Body of pancreas (tissue), 4 donors: ENCODE measurements at regions not wholly inside any gene's neighbourhood (a gene's known extent, or its start where the extent isn't known, plus 50 kb on each side); places are given as distances from the start of the nearest gene placed in this dataset.
A peak's percentile ranks its signal among the peaks of the same experiment; 100 is the strongest.

ENCODE experiments used
- ATAC-seq: fragments of 150-250 bp; one replicate; pipeline ENCODE4 v1.9.1; 2016
- DNase-seq, 4 donors: peaks; one replicate each; pipeline ENCODE4 v3.0.0-alpha.2; 2019
- H3K27ac ChIP-seq, 4 donors: fragments of 200-600 bp; sonication (generic); 1 replicate in 3 of 4; 2 replicates in 1 of 4; pipeline versions ENCODE4 v1.5.1 to v1.6.1; 2016 to 2019; ENCODE audit warnings: mild to moderate bottlenecking in 1 of 4, mixed read lengths in 1 of 4, moderate library complexity in 1 of 4
- H3K27me3 ChIP-seq, 2 donors: fragments of 200-600 bp; sonication (generic); one replicate each; pipeline ENCODE4 v1.6.0; 2016; ENCODE audit warnings: mild to moderate bottlenecking in 1 of 2
- H3K36me3 ChIP-seq, 2 donors: fragments of 200-600 bp; sonication (generic); replicated peaks in 1 of 2; 2 replicates each; pipeline ENCODE4 v1.5.1; 2016; ENCODE audit warnings: low read depth in 2 of 2; ENCODE audit not compliant: insufficient read depth in 1 of 2
- H3K4me1 ChIP-seq: fragments of 200-600 bp; sonication (generic); one replicate; pipeline ENCODE4 v1.6.0; 2016
- H3K4me3 ChIP-seq, 2 donors: fragments of 200-600 bp; sonication (generic); 1 replicate in 1 of 2; 2 replicates in 1 of 2; pipeline ENCODE4 v1.5.1; 2016 to 2019
- H3K9me3 ChIP-seq, 3 donors: fragments of 200-600 bp; sonication (generic); 1 replicate in 2 of 3; 2 replicates in 1 of 3; pipeline ENCODE4 v1.5.1; 2016
- POLR2A ChIP-seq, 3 donors: fragments of 450-650 bp; IDR thresholded peaks; one replicate each; pipeline ENCODE4 v1.6.1; 2016; ENCODE audit warnings: antibody characterized with exemption in 3 of 3, mild to moderate bottlenecking in 2 of 3
- WGBS, 2 donors: methylation state at CpG; one replicate each; pipeline ENCODE4 v1.1.5; 2017; 5-methylcytosine and 5-hydroxymethylcytosine counted together
- intact Hi-C: fragments of 100-400 bp; cut with DNase I; formaldehyde crosslinking; loops from one replicate; pipeline ENCODE4 v1.15.1; 2023
- TF ChIP-seq, protein P1 (sequence below), 7 experiments: fragments of 450-650 bp in 4 of 7; fragments of 200-600 bp in 3 of 7; sonication (generic) in 3 of 7; IDR thresholded peaks; one replicate each; pipeline ENCODE4 v1.5.1; 2016 to 2019; ENCODE audit warnings: antibody characterized with exemption in 7 of 7

DNA sequence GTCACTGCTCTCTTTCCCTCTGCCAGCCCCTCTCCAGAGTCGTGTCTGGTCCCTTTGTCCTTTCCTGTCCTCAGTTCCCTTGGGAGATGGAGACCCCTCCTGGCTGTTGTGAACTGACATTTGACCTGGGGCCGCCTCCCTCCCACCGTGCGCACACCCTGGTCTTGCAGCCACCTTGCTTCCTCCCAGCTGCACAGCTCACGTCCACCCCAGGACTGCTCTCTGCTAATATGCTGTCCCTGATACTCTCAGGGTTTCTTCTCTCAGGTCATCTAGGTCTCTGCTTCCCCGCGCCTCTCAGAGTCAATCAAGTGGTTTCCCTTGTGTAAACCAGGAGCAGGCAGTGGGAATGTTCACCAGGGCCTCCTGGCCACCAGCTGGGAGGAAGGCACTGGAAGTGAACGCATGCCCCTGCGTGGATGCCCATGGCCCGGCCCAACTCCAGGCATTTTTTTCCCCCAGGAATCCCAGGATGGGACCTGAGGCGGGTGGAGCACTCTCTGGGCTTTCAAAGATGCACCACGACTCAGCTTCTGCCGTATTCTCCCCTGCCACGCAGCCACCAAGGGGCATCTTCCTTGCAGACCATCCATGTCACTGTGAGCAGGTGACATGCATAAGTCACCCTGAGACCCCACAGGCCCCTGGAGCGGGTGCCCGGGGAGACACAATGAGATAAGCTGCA, 142.4 kb downstream of the OLFM1 start:
- H3K4me1 ChIP-seq, result peaks cover 21% of the 10 kb centered on the region
- no peak for TF ChIP-seq POLR2A (IDR thresholded peaks at IDR 0.05)
- TF ChIP-seq, protein P1, sequence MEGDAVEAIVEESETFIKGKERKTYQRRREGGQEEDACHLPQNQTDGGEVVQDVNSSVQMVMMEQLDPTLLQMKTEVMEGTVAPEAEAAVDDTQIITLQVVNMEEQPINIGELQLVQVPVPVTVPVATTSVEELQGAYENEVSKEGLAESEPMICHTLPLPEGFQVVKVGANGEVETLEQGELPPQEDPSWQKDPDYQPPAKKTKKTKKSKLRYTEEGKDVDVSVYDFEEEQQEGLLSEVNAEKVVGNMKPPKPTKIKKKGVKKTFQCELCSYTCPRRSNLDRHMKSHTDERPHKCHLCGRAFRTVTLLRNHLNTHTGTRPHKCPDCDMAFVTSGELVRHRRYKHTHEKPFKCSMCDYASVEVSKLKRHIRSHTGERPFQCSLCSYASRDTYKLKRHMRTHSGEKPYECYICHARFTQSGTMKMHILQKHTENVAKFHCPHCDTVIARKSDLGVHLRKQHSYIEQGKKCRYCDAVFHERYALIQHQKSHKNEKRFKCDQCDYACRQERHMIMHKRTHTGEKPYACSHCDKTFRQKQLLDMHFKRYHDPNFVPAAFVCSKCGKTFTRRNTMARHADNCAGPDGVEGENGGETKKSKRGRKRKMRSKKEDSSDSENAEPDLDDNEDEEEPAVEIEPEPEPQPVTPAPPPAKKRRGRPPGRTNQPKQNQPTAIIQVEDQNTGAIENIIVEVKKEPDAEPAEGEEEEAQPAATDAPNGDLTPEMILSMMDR (IDR thresholded peaks at IDR 0.05), result no peak
- H3K9me3 ChIP-seq, result peaks cover 0 to 6% (median 0%) of the 10 kb centered on the region in 3 donors
- intact Hi-C loops, result no loop called here
- H3K4me3 ChIP-seq, result no peak overlapping the region
- ATAC-seq (no peak), DNase-seq (peak in 2 of 4 donors; percentile 4 to 7)
- 82 to 90% methylated on average over 15 to 16 of the region's 16 CpGs for WGBS, 2 donors
- no peaks in the 10 kb centered on the region for H3K27me3 ChIP-seq
- H3K27ac ChIP-seq, result no peak overlapping the region
- no peaks in the 10 kb centered on the region for H3K36me3 ChIP-seq

DNA sequence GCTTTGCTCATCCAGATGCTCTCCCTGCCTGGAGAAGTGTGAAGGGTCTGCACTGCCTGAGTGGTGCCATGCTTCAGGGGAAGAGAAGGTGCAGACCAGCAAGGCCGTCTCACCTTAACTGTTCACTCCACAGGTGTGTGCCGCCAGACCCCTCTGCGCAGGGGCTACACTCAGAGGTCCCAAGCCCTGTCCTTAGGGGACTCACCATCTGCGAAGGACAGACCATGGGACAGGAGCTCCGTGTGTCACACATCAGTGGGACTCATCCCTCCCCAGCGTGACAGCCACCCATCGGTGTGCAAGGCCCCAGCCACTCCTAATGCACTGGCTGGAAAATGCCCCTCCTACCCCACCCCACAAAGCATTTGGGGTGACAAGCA, 142.9 kb downstream of the OLFM1 start:
- intact Hi-C loops, result no loop called here
- no peak overlapping the region for H3K4me3 ChIP-seq
- ATAC-seq, result no peak
- whole genome bisulfite sequencing, 2 donors, result 80 to 94% methylated on average over 1 to 7 of the region's 7 CpGs
- no peaks in the 10 kb centered on the region for H3K27me3 ChIP-seq
- no peak overlapping the region for H3K27ac ChIP-seq
- TF ChIP-seq, protein P1 (IDR thresholded peaks at IDR 0.05), result no peak
- peak in 1 of 4 donors; percentile 7 for DNase-seq
- H3K36me3 ChIP-seq, result no peaks in the 10 kb centered on the region
- peaks cover 16% of the 10 kb centered on the region for H3K4me1 ChIP-seq
- H3K9me3 ChIP-seq, result peaks cover 0 to 6% (median 0%) of the 10 kb centered on the region in 3 donors

DNA sequence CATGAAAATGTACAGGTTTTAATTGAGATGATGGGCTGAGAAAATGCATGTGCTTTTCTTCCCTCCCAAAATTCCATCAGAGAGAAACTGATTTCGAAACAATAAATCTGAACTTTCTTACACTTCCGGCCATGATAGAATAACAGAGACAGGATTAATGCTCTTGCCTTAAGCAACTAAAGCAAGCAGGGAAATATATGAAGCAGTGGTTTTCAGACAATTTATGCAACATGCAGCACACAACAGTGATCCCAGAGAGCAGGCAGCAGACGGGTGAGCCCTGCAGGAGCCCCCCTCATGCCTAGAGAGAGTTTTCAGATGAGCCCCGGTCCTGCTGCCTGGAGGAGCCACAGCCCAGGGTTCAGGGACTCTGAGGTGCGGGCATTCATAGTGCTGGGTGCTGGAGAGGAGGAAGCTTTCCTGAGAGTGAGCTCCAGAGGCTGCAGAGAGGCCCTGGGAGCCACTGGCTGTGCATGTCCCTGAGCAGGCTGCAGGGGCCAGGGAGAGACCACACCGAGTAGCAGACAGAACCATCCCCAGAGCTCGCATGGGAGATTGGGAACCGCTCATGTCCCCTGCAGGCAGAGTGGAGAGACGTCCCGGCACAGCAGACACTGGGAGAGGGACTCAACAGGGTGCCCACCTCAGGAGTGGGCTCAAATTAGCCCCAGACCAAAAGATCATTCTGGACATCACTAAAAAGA, 143.5 kb downstream of the OLFM1 start:
- H3K36me3 ChIP-seq, result no peaks in the 10 kb centered on the region
- WGBS, 2 donors, result 78 to 84% methylated on average over 9 to 10 of the region's 10 CpGs
- ATAC-seq, result no peak
- H3K27ac ChIP-seq, result no peak overlapping the region
- no peak overlapping the region for H3K4me3 ChIP-seq
- TF ChIP-seq, protein P1 (IDR thresholded peaks at IDR 0.05), result no peak
- TF ChIP-seq POLR2A (IDR thresholded peaks at IDR 0.05), result no peak
- H3K9me3 ChIP-seq, result peaks cover 0 to 6% (median 0%) of the 10 kb centered on the region in 3 donors
- DNase-seq, result peak in 2 of 4 donors; percentile 1 to 7
- H3K27me3 ChIP-seq, result no peaks in the 10 kb centered on the region
- peaks cover 16% of the 10 kb centered on the region for H3K4me1 ChIP-seq
- intact Hi-C loops, result no loop called here

DNA sequence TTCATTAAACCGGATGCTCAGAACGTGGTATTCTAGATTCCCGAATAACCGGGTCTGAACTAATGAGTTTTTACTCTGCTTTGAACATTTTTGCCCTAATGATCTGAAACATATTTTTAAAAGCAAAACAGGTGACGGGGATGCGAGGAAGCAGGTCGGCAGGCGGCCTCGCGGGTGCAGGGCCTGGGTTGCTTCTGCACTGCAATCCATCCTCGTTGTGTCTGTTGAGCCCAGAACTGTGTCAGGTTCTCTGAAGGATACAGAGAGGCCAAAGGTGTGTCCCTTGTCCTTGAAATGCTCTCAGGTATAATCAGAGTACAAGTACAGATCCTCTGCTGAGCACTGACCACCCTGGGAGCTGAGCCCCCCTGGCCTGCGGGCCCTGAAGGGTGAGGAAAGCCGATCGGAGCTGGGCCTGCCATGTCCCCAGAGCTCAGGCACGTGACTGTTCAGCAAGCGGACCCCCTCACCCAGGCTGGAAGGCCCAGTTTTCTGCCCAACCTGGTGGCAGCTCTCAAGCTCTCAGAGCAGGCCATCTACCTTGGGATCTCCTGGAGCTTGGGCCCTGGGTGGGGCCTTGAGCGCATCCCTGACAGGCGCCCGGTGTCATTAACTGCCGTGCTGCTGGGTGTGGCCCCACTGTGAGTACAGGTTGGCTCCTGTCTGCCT, 151.8 kb downstream of the OLFM1 start:
- H3K9me3 ChIP-seq, result peaks cover 0 to 2% (median 0%) of the 10 kb centered on the region in 3 donors
- intact Hi-C loops, result no loop called here

More for the DNA sequence above, 151.8 kb downstream of the OLFM1 start:
- Histone ChIP-seq H3K27ac (no peak overlapping the region), H3K4me1 (peaks cover 6% of the 10 kb centered on the region), H3K4me3 (no peak overlapping the region), H3K27me3 (no peaks in the 10 kb centered on the region), H3K36me3 (no peaks in the 10 kb centered on the region)
- no peak for DNase-seq
- WGBS, 2 donors, result 88 to 94% methylated on average over 19 of the region's 20 CpGs
- no peak for TF ChIP-seq POLR2A (IDR thresholded peaks at IDR 0.05)
- TF ChIP-seq, protein P1 (IDR thresholded peaks at IDR 0.05), result no peak
- no peak for ATAC-seq
